ENCODE measurements at regions not wholly inside any gene's neighbourhood (a gene's known extent, or its start where the extent isn't known, plus 50 kb on each side); places are given as distances from the start of the nearest gene placed in this dataset.

GRCh38 chr2:206219957-206220356 lies 54.5 kb upstream of the ZDBF2 start:
- Mint-ChIP-seq H3K4me3 (no peak overlapping the region), H3K27ac (no peak overlapping the region), H3K4me1 (peaks cover 30% of the 10 kb centered on the region), H3K27me3 (ENCODE audit: insufficient read depth, low read depth) (no peaks in the 10 kb centered on the region), H3K36me3 (no peaks in the 10 kb centered on the region), H3K9me3 (peaks cover 11% of the 10 kb centered on the region)
- Histone ChIP-seq H3K36me3 (no peaks in the 10 kb centered on the region), H3K27ac (no peak overlapping the region), H3K4me1 (peaks cover 39% of the 10 kb centered on the region), H3K4me3 (no peak overlapping the region), H3F3A (ENCODE audit: low read depth) (peaks cover 38% of the 10 kb centered on the region), H3K9me3 (ENCODE audit: low read depth) (no peaks in the 10 kb centered on the region), H3K79me2 (ENCODE audit: low read depth) (no peaks in the 10 kb centered on the region), H3K27me3 (no peaks in the 10 kb centered on the region), H4K20me1 (ENCODE audit: low read depth) (no peaks in the 10 kb centered on the region), H3K9ac (no peak overlapping the region), H2AFZ (replicated peaks) (no peak overlapping the region), H3K4me2 (no peak overlapping the region)
- DNase-seq (ENCODE audit: low spot score), result no peak
- TF ChIP-seq EZH2phosphoT487 (IDR thresholded peaks at IDR 0.05) (no peak), CTCF (IDR thresholded peaks at IDR 0.05) (no peak), EZH2 (IDR thresholded peaks at IDR 0.05) (no peak)

- H3K4me3 Mint-ChIP-seq, result no peak overlapping the region
- TF ChIP-seq EZH2phosphoT487 (IDR thresholded peaks at IDR 0.05) (no peak), EZH2 (IDR thresholded peaks at IDR 0.05) (no peak), CTCF (IDR thresholded peaks at IDR 0.05) (no peak)
- no peak overlapping the region for H3K27ac Mint-ChIP-seq
These were observed 53.5 kb upstream of the ZDBF2 start for GRCh38 chr2:206220997-206221396.

More at GRCh38 chr2:206220997-206221396, 53.5 kb upstream of the ZDBF2 start:
- Mint-ChIP-seq H3K27me3 (ENCODE audit: insufficient read depth, low read depth) (no peaks in the 10 kb centered on the region), H3K4me1 (peaks cover 28% of the 10 kb centered on the region), H3K9me3 (peaks cover 9% of the 10 kb centered on the region), H3K36me3 (no peaks in the 10 kb centered on the region)
- Histone ChIP-seq H3K9ac (no peak overlapping the region), H2AFZ (replicated peaks) (no peak overlapping the region), H4K20me1 (ENCODE audit: low read depth) (no peaks in the 10 kb centered on the region), H3K36me3 (no peaks in the 10 kb centered on the region), H3K9me3 (ENCODE audit: low read depth) (no peaks in the 10 kb centered on the region), H3K4me2 (no peak overlapping the region), H3K4me3 (no peak overlapping the region), H3F3A (ENCODE audit: low read depth) (peaks cover 31% of the 10 kb centered on the region), H3K27ac (no peak overlapping the region), H3K4me1 (peaks cover 40% of the 10 kb centered on the region), H3K79me2 (ENCODE audit: low read depth) (no peaks in the 10 kb centered on the region), H3K27me3 (no peaks in the 10 kb centered on the region)
- DNase-seq (ENCODE audit: low spot score), result no peak
